ENCODE measurements at regions not wholly inside any gene's neighbourhood (a gene's known extent, or its start where the extent isn't known, plus 50 kb on each side); places are given as distances from the start of the nearest gene placed in this dataset.

- no peaks in the 10 kb centered on the region for H3K27me3 ChIP-seq (ENCODE audit: insufficient read depth)
- H3F3A ChIP-seq (replicated peaks; ENCODE audit: insufficient read depth) = no peaks in the 10 kb centered on the region
- no peaks in the 10 kb centered on the region for H3K36me3 ChIP-seq (replicated peaks in 1 of 2; ENCODE audit: control insufficient read depth in 1 of 2, insufficient read depth in 2 of 2, low read length in 1 of 2)
- TF ChIP-seq CHD2 (IDR thresholded peaks at IDR 0.05; ENCODE audit: low read length, partially characterized antibody) = no peak
- H3K27ac ChIP-seq (ENCODE audit: low read depth in 2 of 2, low read length in 1 of 2) = no peak overlapping the region
- H3K9ac ChIP-seq = no peak overlapping the region
- H3K79me2 ChIP-seq (ENCODE audit: insufficient read depth) = no peaks in the 10 kb centered on the region
- H2AFZ ChIP-seq (ENCODE audit: low read depth) = no peak overlapping the region
- H3K9me3 ChIP-seq = no peaks in the 10 kb centered on the region
- no peaks in the 10 kb centered on the region for H3K9me2 ChIP-seq
- H3K4me3 ChIP-seq (ENCODE audit: low read depth in 2 of 2, low read length in 1 of 2) = no peak overlapping the region
- no peak overlapping the region for H3K4me2 ChIP-seq
- ChIA-PET CTCF (interaction anchor here (0.9 to 1.1 kb wide), 2 partner anchors 23 to 706 kb away, joined by 3 read pairs; no protein-coding TSS in a partner anchor), POLR2A (interaction anchor here (1.0 kb wide), 1 partner anchor 11 kb away, joined by 3 read pairs; no protein-coding TSS in a partner anchor)
- no peak for DNase-seq
- 69% methylated on average over 10 of the region's 10 CpGs for WGBS (ENCODE audit: low lambda C conversion rate)
- H3K4me1 ChIP-seq (ENCODE audit: control insufficient read depth in 1 of 2, insufficient read depth in 2 of 2, low read depth in 1 of 2, low read length in 1 of 2) = no peaks in the 10 kb centered on the region; a peak in 1 of 4 replicates
- no peaks in the 10 kb centered on the region for H4K20me1 ChIP-seq (ENCODE audit: insufficient read depth)
These were observed 55.2 kb downstream of the TNP1 start for GRCh38 chr2:216804357-216805350.

GRCh38 chr2:216803791-216804190, 56.1 kb downstream of the TNP1 start:
- CTCF ChIA-PET = no interaction called here
- TF ChIP-seq USF2 (IDR thresholded peaks at IDR 0.05; ENCODE audit: borderline replicate concordance, low read depth, low read length) = no peak
- no peak for TF ChIP-seq JUND (IDR thresholded peaks at IDR 0.05)
- TF ChIP-seq TCF12 (IDR thresholded peaks at IDR 0.05) = no peak
- no peak for TF ChIP-seq YY1 (IDR thresholded peaks at IDR 0.05; ENCODE audit: low read depth)
- no peak for TF ChIP-seq PBX3 (IDR thresholded peaks at IDR 0.05)
- no peak for TF ChIP-seq TEAD4 (IDR thresholded peaks at IDR 0.05; ENCODE audit: borderline replicate concordance, insufficient read depth)
- TF ChIP-seq NRF1 (IDR thresholded peaks at IDR 0.05; ENCODE audit: low read depth, low read length) = no peak
- TF ChIP-seq ZBTB33 (IDR thresholded peaks at IDR 0.05; ENCODE audit: borderline replicate concordance, low read depth) = no peak
- TF ChIP-seq SIN3A (IDR thresholded peaks at IDR 0.05; ENCODE audit: borderline replicate concordance, low read depth, low read length) = no peak
- TF ChIP-seq CHD2 (IDR thresholded peaks at IDR 0.05; ENCODE audit: low read length, partially characterized antibody) = no peak
- no peak for TF ChIP-seq SMC3 (IDR thresholded peaks at IDR 0.05; ENCODE audit: low read depth, low read length)
- no peak for TF ChIP-seq MEF2A (IDR thresholded peaks at IDR 0.05; ENCODE audit: borderline replicate concordance, low read depth)
- no peak for TF ChIP-seq IRF3 (IDR thresholded peaks at IDR 0.05; ENCODE audit: low read depth, low read length)
- no peak for TF ChIP-seq USF1 (IDR thresholded peaks at IDR 0.05; ENCODE audit: borderline replicate concordance, low read depth)
- TF ChIP-seq GABPA (IDR thresholded peaks at IDR 0.05; ENCODE audit: low read depth) = no peak
- no peak for TF ChIP-seq FOXJ3 (CRISPR knock-in tag; IDR thresholded peaks at IDR 0.05)
- Histone ChIP-seq H2AFZ (ENCODE audit: low read depth) (no peak overlapping the region), H3F3A (replicated peaks; ENCODE audit: insufficient read depth) (no peaks in the 10 kb centered on the region), H3K9ac (no peak overlapping the region), H3K27me3 (ENCODE audit: insufficient read depth) (no peaks in the 10 kb centered on the region), H3K4me1 (ENCODE audit: control insufficient read depth in 1 of 2, insufficient read depth in 2 of 2, low read depth in 1 of 2, low read length in 1 of 2) (no peaks in the 10 kb centered on the region; a peak in 1 of 4 replicates), H3K4me2 (no peak overlapping the region), H3K9me2 (no peaks in the 10 kb centered on the region), H3K36me3 (replicated peaks in 1 of 2; ENCODE audit: control insufficient read depth in 1 of 2, insufficient read depth in 2 of 2, low read length in 1 of 2) (no peaks in the 10 kb centered on the region), H4K20me1 (ENCODE audit: insufficient read depth) (no peaks in the 10 kb centered on the region), H3K79me2 (ENCODE audit: insufficient read depth) (no peaks in the 10 kb centered on the region), H3K27ac (ENCODE audit: low read depth in 2 of 2, low read length in 1 of 2) (no peak overlapping the region), H3K9me3 (no peaks in the 10 kb centered on the region), H3K4me3 (ENCODE audit: low read depth in 2 of 2, low read length in 1 of 2) (no peak overlapping the region)
- WGBS (ENCODE audit: low lambda C conversion rate) = 78% methylated on average over 5 of the region's 13 CpGs
- POLR2A ChIA-PET = no interaction called here
- DNase-seq = no peak
